ENCODE measurements at regions not wholly inside any gene's neighbourhood (a gene's known extent, or its start where the extent isn't known, plus 50 kb on each side); places are given as distances from the start of the nearest gene placed in this dataset.

DNA sequence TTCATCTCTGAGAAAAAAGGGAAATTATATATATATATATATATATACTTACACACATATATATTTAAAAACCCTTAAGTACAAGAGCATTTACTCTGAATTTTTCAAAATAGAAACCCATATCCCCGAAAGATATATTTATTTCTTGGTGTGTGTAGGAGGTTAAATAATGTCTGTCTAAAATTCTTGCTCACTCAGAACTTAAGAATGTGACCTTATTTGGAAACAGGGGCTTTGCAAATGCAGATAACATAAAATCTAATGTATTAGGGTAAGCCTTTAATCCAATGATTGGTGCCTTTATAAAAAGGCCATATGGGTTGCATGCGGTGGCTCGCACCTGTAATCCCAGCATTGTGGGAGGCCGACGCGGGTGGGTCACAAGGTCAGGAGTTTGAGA, 517.3 kb upstream of the TLE4 start:
- TF ChIP-seq CTCF (conservative IDR thresholded peaks at IDR 0.05; ENCODE audit: low read length) (no peak), EZH2phosphoT487 (IDR thresholded peaks at IDR 0.05; ENCODE audit: borderline replicate concordance) (no peak)
